NCI-H82 treated with DMSO at 0.1 percent for 48 hours (cell line): ENCODE measurements at regions not wholly inside any gene's neighbourhood (a gene's known extent, or its start where the extent isn't known, plus 50 kb on each side); places are given as distances from the start of the nearest gene placed in this dataset.
"Not testable (repeated sequence)": the region's sequence is repeated elsewhere in the genome, so short reads cannot be mapped to it uniquely, and the experiment has no call there.

Experiments used
- DNase-seq: peaks from one replicate; lab custom pipeline; 2025; ENCODE audit not compliant: unreplicated experiment; lab: John Stamatoyannopoulos, UW

GRCh38 chr2:12434630-12435098 is 282.1 kb upstream of the TRIB2 start:
- DNase-seq: peak; percentile 11

GRCh38 chr2:12435430-12436222 is 281.1 kb upstream of the TRIB2 start:
- no peak for DNase-seq

GRCh38 chr2:12436483-12436882 is 280.3 kb upstream of the TRIB2 start:
- DNase-seq: no peak

- DNase-seq: no peak
Observed at GRCh38 chr2:12436935-12437561, 279.7 kb upstream of the TRIB2 start.

GRCh38 chr2:12440731-12441130 is 276.0 kb upstream of the TRIB2 start:
- DNase-seq: peak; percentile 2

GRCh38 chr2:12441750-12442475 is 274.8 kb upstream of the TRIB2 start:
- no peak for DNase-seq

- no peak for DNase-seq
Observed at GRCh38 chr2:12442476-12442847, 274.3 kb upstream of the TRIB2 start.

- DNase-seq: no peak
Observed at GRCh38 chr2:12448846-12449505, 267.8 kb upstream of the TRIB2 start.

- no peak for DNase-seq
Observed at GRCh38 chr2:12451726-12452125, 265.0 kb upstream of the TRIB2 start.

GRCh38 chr2:12452185-12452584 is 264.6 kb upstream of the TRIB2 start:
- DNase-seq: no peak

- DNase-seq: no peak
Observed at GRCh38 chr2:12453731-12454130, 263.0 kb upstream of the TRIB2 start.

- no peak for DNase-seq
Observed at GRCh38 chr2:12455661-12456060, 261.1 kb upstream of the TRIB2 start.

GRCh38 chr2:12456293-12457106 is 260.2 kb upstream of the TRIB2 start:
- DNase-seq: no peak

- no peak for DNase-seq
Observed at GRCh38 chr2:12457831-12458230, 258.9 kb upstream of the TRIB2 start.

GRCh38 chr2:12463189-12463588 is 253.5 kb upstream of the TRIB2 start:
- no peak for DNase-seq

- no peak for DNase-seq
Observed at GRCh38 chr2:12465631-12466135, 251.1 kb upstream of the TRIB2 start.

- DNase-seq: no peak
Observed at GRCh38 chr2:12467303-12467702, 249.4 kb upstream of the TRIB2 start.

- no peak for DNase-seq
Observed at GRCh38 chr2:12469141-12469561, 247.6 kb upstream of the TRIB2 start.

GRCh38 chr2:12472265-12472664 is 244.5 kb upstream of the TRIB2 start:
- DNase-seq: not testable (repeated sequence)
